GF-D8 (cell line): ENCODE measurements at regions not wholly inside any gene's neighbourhood (a gene's known extent, or its start where the extent isn't known, plus 50 kb on each side); places are given as distances from the start of the nearest gene placed in this dataset.
"Not testable (repeated sequence)": the region's sequence is repeated elsewhere in the genome, so short reads cannot be mapped to it uniquely, and the experiment has no call there.

Experiments used
- DNase-seq: peaks from one replicate; lab custom pipeline; 2025; lab: John Stamatoyannopoulos, UW

DNA sequence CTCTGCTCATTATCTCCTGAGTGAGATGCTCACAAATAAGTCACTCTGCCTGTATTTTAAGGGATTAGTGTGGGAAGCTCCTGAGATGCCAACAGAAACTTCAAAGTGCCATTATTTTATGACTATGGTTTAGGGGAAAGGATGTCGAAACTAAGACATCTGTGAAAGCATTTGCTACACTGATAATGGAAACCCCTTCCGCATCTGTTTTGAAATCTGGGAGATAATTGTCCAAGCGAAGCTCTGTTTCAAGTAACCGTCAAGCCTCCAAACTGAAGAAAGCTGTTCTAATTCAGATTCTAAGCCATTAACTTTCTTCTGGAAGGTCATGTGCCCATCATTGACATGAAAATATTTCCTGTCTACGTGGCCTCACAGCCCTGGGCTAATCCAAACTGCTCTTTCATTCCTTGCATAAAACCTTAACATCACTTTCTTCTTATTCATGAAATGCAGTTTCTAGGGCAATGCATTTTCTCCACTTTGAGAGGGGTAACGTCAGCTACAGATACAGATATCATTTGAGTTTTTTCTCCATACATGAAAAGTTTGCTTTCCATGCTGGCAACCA is 932.0 kb downstream of the C6orf118 start:
- peak; percentile 2 for DNase-seq

DNA sequence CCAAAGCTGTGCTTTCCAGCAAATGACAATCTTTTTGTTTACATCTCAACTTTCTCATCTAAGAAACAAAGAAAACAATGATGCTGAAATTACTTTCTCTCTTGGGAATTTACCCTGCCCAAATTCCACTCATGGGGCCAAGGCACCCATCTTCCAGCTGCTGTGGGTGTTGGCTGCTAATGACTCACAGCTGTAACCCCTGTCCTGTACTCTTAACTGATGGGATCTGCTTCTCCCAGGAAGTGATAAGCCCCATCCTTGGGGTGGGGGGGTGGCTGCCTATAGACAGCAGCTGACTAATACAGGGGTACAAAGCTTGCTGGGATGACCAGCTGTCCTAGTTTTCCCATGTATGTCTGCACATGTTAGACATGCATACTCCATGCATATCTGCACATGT is 938.6 kb downstream of the C6orf118 start:
- no peak for DNase-seq

DNA sequence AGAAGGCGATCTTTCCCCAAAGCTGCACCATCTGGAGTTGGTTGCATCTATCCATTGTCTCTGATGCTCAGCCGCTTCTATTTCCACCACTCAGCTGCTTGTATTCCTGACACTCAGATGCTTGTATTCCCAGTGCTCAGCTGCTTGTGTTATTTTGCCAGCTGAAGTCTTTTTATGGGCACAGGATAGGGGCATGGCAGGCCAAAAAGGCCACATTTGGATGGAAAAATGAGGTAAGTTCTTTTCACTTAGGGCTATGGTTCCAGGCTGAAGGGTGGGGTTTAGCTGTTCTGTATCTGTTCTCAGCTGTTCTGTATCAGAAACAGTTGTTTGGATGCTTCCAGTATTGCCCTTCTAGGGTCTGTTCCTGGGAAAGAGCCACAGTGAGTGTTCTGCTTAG is 944.9 kb downstream of the QKI start:
- no peak for DNase-seq

DNA sequence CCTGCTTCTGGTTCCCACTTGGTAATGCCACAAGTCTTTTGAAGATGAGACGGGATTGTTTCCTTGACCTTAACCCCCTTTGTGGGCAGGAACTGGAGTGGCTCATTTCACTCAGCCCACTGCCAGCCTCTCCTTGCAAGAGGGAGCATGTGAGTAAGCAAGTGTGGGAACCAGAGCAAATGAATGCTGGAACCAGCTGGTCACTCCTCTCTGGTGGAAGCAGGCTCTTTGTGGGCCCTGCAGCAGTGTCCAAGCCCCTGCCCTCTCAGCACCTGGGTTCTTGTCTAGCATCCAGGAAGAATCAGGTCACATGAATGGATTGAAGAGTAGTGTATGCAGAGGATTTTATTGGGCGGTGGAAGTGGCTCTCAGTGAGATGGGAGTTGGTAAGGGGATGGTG is 944.5 kb downstream of the QKI start:
- no peak for DNase-seq

DNA sequence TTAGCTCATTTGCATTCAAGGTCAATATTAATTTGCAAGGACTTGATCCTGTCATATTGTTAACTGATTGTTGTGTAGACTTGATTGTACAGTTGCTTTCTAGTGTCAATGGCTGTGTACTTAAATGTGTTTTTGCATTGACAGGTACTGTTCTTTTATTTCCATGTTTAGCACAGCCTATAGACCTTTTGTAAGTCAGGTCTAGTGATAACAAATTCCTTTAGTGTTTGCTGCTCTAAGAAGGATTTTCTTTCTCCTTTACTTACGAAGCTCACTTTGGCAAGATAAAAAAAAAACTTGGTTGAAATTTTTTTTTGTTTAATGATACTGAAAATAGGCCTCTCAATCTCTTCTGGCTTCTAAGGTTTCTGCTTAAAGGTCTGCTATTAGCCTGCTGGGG is 942.3 kb downstream of the QKI start:
- DNase-seq, result no peak

DNA sequence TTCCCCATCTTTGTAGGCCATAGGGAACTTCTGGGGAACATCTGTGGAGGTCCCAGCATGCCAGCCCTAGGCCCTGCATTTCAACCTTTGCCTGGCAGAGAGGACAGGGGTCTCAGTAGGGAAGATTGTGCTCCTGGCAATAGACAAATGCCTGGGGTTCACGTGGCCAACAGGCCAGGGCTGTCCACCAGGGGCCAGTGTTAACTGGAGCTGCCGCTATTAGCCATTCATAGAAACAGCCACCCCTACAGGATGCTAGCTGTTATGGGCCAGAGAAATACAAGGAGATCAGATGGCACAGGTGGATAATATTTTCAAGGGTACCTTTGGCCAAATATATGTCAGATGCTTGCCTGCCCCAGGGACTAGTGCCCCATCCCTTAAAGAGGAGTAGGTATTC is 932.9 kb downstream of the QKI start:
- DNase-seq, result no peak

DNA sequence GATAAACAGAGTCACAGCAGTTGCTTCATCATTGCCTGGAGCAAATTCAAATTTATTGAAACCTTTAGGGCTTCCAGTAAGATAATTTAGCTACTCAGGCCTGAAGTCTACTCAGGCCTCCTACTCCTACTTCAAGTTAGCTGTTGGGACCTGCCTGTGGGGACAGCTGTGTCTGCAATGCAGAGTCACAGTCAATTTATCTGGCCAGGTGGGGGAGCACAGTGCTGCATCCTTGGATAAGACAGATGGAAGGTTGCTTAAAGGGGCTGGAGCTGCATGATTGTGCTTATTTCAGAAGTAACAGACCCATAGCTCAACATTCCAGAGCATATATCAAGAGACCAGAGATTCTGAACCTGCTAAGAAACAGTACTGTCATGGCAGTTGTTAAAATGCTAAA is 932.1 kb downstream of the QKI start:
- DNase-seq, result no peak

DNA sequence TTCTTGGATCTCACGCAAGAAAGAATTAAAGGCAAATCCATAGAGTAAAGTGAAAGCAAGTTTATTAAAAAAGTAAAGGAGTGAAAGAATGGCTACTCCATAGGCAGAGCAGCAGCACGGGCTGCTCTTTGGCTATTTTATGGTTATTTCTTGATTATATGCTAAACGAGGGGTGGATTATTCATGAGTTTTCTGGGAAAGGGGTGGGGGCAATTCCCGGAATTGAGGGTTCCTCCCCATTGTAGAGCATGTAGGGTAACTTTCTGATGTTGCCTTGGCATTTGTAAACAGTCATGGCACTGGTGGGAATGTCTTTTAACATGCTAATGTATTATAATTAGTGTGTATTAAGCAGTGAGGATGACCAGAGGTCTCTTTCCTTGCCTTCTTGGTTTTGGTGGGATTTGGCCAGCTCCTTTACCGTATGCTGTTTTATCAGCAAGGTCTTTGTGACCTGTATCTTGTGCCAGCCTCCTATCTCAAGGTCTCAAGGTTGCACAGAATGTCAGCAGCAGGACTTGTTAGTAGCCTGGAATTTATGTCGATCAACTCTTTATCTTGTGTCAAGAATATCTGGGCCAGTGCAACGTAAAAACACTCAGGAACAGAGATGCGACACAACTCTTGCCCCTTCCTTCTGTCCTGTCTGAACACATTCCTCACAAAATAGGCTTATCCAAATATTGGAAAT is 931.4 kb downstream of the QKI start:
- no peak for DNase-seq

DNA sequence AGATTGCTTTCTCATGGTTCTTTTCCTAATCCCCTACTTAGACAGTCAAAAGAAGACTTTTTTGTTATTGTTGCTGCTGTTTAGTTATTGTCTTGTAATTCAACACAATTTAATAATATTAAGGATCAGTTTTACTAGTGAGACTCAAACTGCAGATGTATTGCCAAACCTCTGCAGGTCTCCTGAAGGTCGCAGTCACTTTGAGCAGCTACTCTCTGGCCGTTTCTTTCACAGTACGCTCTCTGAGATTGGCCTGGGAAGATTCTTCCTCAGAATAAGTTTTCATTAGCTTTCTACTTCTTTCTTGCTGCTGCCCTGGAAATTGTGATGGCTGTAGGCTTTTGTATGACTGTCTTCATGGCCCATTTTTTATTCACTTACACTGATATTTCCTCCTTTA is 930.8 kb downstream of the QKI start:
- no peak for DNase-seq

DNA sequence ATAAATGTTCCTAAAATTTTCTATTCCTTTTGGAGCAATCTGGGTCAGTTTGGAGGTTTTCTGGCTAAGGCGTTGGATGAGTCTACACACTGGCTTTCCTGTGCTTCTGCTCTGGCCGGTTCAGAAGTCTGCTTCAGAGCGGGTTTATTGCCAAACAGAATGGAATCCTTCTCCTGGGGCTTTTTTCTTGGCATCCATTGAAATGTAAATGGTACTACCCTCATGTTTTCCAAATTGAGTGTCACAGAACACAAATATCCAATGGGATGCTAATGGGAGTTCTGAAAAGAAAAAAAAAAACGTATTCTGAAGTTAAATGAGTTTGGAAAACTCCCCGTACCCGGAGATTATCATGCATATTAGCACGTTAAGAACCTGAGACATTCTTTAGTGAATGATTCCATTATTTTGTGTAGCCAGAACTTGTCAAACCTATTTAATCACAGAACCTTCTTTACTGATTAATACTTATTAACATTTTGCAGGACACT is 930.3 kb downstream of the QKI start:
- DNase-seq, result no peak

DNA sequence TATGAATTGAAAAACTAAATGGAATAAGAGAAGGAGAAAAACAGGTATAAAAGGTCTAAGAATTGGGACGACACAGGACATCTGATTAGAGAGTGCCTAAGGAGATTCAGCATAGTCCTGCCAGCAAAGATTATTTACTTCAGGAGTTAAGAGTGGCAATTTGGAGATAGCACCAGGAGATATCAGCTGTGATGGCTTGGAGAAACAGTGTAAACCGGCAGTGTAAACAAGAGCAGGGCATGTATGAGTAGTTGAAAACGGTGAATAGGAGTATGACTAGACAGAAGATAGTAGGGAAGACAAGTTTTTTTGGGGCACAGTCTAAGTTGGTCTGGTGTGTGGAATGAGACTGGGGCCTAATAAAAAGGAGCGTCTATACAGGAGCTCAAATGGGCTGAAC is 924.9 kb downstream of the QKI start:
- not testable (repeated sequence) for DNase-seq

DNA sequence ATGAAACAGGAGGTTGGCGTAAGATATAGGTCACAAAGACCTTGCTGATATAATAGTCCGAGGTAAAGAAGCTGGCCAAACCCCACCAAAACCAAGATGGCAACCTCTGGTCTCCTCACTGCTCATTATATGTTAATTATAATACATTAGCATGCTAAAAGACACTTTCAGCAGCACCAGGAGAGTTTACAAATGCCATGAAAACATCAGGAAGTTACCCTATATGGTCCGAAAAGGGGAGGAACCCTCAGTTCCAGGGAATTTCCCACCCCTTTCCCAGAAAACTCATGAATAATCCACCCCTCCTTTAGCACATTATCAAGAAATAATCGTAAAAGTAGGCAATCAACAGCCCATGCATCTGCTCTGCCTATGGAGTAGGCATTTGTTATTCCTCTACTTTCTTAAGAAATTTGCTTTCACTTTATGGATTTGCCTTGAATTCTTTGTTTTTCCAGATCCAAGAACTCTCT is 923.4 kb downstream of the QKI start:
- no peak for DNase-seq

DNA sequence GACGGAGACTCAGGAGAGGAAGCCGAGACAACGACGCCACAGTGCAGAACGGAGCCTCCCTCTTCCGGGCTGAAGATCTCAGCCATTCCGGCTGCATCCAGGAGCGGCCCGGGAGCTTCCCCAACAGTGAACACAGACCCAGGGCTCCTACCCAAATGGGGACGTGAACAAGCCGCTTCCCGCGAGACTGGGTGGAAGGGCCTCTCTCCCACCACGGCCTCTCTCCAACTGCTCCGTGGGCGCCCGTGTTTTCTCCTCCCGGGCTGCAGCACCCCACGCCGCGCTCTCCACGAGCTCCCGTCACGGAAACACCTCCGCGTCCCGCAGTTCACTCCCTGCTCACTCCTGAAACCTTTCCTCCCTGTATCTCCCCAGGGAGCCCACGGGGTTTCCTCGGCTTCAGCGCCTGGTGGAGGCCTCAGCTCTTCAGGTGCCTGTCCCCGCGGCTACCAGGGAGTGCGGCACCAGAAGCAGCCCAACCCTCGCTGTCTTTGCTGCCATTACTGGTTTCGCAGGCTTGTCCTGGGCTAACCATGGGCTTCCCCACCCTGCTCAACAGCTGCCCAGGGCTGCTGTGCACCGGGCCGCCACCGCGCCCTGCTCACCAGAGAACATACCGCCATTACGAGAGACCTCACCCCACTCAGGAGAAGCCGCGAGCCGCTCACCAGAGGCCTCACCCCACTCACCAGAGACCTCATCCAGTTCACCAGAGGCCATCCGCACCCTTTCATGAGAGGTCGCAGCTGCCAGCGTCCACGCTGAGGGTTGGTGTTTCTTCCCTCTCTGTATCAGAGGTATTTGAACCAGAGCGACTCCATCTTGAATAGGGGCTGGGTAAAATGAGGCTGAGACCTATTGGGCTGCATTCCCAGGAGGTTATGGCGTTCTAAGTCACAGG is 922.8 kb downstream of the QKI start:
- no peak for DNase-seq

DNA sequence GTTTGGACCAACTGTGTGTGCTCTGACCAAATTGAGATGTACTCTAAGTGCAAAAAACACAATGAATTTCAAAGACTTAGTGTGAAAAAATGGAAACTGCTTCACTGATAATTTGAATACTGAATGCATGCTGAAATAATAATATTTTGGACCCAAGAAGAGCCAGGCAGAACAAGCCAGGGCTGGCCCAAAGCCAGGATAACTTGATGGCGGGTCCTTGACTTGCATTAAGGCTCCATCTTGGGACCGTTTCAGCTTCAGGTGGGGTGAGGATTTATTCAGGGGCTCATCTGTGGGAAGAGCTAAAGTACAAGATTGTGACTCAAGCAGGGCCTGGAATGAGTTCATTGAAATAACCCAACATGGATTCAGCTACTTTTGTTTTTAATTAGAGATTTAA is 921.9 kb downstream of the QKI start:
- no peak for DNase-seq

DNA sequence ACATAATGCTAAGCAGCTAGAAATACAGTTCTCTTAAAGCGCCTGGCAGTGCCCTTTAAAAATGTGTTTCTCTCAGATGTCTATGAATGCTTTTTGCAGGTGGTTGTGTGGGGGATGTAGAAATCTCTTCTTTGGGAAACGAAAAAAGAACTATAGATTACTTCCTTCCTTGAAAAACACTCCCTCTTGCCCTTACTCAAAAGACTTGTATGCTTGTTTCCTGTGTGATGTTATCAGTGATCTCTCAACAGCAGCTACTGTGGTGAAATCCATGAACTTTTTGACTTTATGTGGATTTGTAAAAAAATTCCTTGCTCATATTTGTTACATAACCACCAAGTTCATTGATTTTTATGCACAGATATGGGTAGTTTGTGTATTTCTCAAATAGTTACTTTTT is 916.5 kb downstream of the QKI start:
- DNase-seq, result peak; percentile 72

DNA sequence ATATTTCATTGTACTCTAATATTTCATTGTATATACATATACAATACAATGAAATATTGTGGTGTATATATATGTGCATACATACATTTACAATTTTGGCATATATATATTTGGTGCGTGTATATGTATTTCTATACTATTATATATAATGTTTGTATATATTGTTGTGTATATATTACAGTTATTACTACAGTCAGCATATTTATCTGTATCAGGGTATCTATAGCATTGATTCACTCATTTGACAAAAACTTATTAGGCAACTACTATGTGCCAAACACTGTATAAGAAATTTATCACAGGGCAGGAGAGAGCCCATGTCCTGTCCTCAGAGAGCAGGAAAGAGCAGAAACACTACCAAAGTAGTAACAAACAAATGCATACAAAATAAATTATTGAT is 910.6 kb downstream of the QKI start:
- no peak for DNase-seq

DNA sequence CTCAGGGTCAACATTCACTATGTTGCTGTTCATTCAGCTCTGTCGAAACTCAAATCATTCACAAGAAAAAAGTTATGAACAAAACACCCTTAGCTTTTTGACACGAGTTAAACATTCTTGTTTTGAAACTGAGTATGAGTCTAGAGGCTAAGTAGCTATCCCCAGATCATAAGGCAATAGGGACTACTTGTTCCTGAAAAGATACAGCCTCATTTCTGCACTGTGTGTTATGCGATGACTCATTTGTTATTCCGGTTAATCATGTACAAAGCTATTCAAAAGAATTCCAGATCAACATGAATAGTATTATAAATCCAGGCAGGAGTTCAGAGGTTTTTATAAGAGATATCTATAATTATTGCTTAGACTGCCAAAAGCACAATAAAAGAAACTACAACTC is 908.0 kb downstream of the QKI start:
- no peak for DNase-seq

DNA sequence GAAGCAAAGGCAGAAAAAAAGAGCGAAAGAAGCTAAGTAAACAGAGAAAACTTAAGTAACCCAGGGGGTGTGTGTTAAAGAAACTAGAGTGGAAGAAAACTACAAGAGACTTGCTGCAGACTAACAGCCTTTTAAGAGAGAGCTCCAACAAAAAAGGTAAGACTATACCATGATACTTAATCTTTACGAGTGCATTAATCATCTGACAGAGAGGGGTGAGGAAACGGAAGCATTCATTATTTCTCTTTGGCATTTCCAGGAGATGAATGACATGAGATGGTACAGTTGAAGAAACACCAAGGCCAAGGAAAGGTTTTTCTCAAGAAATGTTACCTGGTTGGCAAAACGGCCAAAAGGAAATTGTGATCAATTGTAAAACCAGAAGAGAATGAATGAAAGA is 906.8 kb downstream of the QKI start:
- no peak for DNase-seq

DNA sequence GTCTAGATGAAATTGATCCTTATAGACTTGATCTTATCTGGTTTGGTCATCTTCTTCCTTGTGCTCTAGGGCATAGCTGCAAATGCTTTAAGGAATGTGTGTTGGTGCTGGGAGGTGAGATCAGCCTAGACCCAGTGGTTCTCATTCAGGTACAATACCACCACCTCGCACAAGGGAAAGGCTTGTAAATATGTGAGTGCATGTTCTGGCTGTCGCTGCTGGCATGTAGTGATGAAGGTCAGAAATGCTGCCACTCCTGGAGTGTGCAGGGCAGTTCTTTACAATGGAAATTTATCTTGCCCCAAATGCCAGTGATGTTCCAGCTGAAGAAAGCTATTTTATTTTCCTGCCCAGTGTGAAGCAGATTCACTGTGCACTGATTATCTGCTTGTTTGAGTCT is 900.9 kb downstream of the QKI start:
- DNase-seq, result no peak

DNA sequence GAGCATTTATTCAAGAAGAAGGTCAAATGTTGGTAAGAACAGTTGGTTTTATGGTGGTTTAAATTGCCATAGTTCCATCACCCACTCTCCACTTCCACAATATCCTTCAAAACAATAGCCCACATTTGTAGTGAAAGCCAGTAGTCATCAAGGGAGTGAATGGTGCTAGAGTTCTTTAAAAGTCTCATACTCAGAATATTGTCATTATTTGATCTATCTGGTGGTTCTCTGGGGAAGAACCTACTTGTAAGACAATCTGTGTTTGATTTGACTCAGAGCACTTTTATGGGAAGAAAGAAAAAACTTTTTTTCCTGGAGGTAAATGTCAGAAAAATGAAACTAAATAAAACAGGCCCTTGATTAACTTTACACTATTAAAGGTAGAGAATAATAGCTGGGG is 893.8 kb downstream of the QKI start:
- DNase-seq, result no peak

DNA sequence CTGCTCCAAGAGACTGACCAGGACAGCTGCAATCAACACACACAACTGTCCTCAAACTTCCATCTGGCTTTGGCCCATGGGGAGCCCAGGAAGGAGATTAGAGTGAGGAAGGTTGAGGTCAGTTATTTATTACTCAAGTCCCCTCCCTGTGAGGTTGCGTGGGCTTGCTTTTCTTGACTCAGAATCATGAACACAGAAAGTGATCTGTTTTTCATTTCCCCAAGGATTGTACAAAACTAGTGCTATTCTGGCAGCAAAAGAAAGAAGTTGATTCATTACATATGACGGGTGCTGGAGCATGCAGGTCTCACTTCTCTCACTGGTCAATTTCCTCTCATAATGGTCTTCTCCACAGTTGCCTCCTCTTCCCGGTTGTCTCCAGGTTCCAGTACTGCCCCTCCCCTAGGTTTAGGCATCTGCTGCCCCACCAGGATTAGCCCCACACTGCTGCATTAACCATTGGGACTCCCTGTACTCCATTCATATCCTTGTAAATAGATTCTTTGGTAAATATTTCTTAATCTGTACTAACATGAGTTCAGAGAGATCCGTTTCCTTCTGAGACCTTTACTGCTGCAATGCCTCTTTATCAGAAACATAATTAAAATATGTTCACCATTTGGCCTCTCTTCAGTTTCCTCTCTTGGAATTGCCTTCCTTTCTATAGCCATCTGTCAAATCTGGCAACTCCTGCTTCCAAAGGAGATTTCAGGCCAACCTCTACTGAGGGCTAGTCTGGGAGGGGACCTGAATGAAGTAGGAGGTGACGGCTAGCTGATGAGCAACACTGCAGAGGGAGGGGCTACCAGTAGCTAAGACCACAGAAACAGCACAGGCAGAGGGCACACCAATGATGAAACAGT is 888.8 kb downstream of the QKI start:
- no peak for DNase-seq

DNA sequence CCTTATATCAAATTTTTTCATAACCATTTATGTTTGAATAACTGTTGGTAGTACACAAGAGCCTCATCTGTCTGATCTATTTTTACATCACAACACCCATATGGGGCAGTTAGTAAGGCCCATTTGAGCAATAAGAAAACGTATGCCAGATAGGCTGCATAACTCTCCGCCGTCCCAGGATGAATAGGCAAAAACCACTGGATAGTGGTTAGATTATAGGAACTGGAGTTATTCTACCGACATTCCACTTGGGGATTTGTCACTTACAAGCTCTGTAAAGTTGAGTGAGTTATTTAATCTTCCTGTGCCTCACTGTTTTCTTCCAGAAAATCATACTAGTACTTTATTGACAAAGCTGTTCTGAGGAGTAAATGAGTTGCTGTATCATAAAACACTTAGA is 881.9 kb downstream of the QKI start:
- DNase-seq, result no peak
